Gastroesophageal sphincter (tissue), 4 donors: ENCODE measurements at regions not wholly inside any gene's neighbourhood (a gene's known extent, or its start where the extent isn't known, plus 50 kb on each side); places are given as distances from the start of the nearest gene placed in this dataset.

Experiments
- ATAC-seq: fragments of 150-250 bp; one replicate; pipeline ENCODE4 v1.9.1; 2016; ENCODE audit warnings: mild to moderate bottlenecking, moderate library complexity
- H3K27ac ChIP-seq, 4 donors: fragments of 200-600 bp; sonication (generic) in 3 of 4; 1 replicate in 3 of 4; 2 replicates in 1 of 4; pipeline ENCODE4 v1.5.1; 2016 to 2019
- H3K27me3 ChIP-seq: fragments of 200-600 bp; sonication (generic); one replicate; pipeline ENCODE4 v1.5.1; 2019
- H3K36me3 ChIP-seq, 2 donors: fragments of 200-600 bp; sonication (generic); one replicate each; pipeline ENCODE4 v1.5.1; 2019; ENCODE audit warnings: control low read depth in 1 of 2
- H3K4me1 ChIP-seq, 3 donors: fragments of 200-600 bp; sonication (generic); 1 replicate in 2 of 3; 2 replicates in 1 of 3; pipeline ENCODE4 v1.5.1; 2016 to 2019; ENCODE audit warnings: control low read depth in 2 of 3
- H3K4me3 ChIP-seq, 2 donors: fragments of 200-600 bp; sonication (generic); one replicate each; pipeline ENCODE4 v1.5.1; 2019; ENCODE audit warnings: mild to moderate bottlenecking in 1 of 2, moderate library complexity in 1 of 2
- H3K9me3 ChIP-seq, 3 donors: fragments of 200-600 bp; sonication (generic); one replicate each; pipeline ENCODE4 v1.5.1; 2017 to 2019; ENCODE audit warnings: control low read depth in 2 of 3
- EP300 ChIP-seq: sonication (generic); formaldehyde crosslinking; IDR thresholded peaks from one replicate; pipeline ENCODE4 v1.6.1; 2017; ENCODE audit warnings: antibody characterized with exemption, mild to moderate bottlenecking
- POLR2A ChIP-seq, 2 donors: fragments of 450-650 bp; IDR thresholded peaks; one replicate each; pipeline ENCODE4 v1.6.1; 2017; ENCODE audit warnings: antibody characterized with exemption in 2 of 2, mild to moderate bottlenecking in 2 of 2, moderate library complexity in 1 of 2
- POLR2AphosphoS5 ChIP-seq: sonication (generic); formaldehyde crosslinking; IDR thresholded peaks from one replicate; pipeline ENCODE4 v1.6.1; 2017; ENCODE audit warnings: antibody characterized with exemption
- WGBS, 2 donors: methylation state at CpG; one replicate each; pipeline ENCODE4 v1.1.5; 2018; ENCODE audit warnings: low coverage in 1 of 2; 5-methylcytosine and 5-hydroxymethylcytosine counted together
- TF ChIP-seq, protein P1 (sequence below), 4 experiments: fragments of 200-600 bp in 2 of 4; fragments of 450-650 bp in 2 of 4; sonication (generic) in 1 of 4; IDR thresholded peaks; one replicate each; pipeline ENCODE4 v1.5.1; 2017 to 2019; ENCODE audit warnings: antibody characterized with exemption in 4 of 4, mild to moderate bottlenecking in 2 of 4, moderate library complexity in 2 of 4

DNA sequence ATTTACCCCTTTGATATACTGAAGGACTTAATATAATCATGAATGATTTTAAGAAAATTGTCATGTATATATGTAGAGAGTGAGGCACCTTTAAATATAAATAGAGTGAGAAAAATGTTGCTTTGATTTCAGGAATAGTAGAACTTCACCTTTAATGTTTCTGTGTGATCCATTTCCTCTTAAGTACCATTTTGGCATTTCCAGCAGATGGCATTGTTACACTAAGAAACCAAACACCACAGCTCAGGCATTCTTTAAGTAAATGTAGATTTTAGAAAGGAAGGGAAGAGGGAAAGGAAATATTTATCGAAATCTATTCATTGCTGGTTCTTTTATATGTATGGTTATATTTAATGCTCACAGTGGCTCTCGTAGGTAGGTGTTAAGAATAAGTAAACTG, 556.7 kb upstream of the FBXO33 start:
- H3K27ac ChIP-seq: no peak overlapping the region
- ATAC-seq: no peak
- H3K27me3 ChIP-seq: no peaks in the 10 kb centered on the region
- 0 to 4% methylated on average over 2 of the region's 2 CpGs for WGBS, 2 donors
- TF ChIP-seq EP300 (no peak), POLR2A (IDR thresholded peaks at IDR 0.05) (no peak), POLR2AphosphoS5 (no peak)
- TF ChIP-seq, protein P1, sequence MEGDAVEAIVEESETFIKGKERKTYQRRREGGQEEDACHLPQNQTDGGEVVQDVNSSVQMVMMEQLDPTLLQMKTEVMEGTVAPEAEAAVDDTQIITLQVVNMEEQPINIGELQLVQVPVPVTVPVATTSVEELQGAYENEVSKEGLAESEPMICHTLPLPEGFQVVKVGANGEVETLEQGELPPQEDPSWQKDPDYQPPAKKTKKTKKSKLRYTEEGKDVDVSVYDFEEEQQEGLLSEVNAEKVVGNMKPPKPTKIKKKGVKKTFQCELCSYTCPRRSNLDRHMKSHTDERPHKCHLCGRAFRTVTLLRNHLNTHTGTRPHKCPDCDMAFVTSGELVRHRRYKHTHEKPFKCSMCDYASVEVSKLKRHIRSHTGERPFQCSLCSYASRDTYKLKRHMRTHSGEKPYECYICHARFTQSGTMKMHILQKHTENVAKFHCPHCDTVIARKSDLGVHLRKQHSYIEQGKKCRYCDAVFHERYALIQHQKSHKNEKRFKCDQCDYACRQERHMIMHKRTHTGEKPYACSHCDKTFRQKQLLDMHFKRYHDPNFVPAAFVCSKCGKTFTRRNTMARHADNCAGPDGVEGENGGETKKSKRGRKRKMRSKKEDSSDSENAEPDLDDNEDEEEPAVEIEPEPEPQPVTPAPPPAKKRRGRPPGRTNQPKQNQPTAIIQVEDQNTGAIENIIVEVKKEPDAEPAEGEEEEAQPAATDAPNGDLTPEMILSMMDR (IDR thresholded peaks at IDR 0.05): peak in 2 of 4 experiments; percentile 2 to 14
- no peaks in the 10 kb centered on the region for H3K9me3 ChIP-seq
- no peaks in the 10 kb centered on the region for H3K36me3 ChIP-seq
- H3K4me3 ChIP-seq: no peak overlapping the region
- H3K4me1 ChIP-seq: no peaks in the 10 kb centered on the region

GRCh38 chr14:39984323-39984722, 552.1 kb upstream of the FBXO33 start:
- 50 to 54% methylated on average over 2 of the region's 2 CpGs for WGBS, 2 donors
- H3K36me3 ChIP-seq: no peaks in the 10 kb centered on the region
- H3K27ac ChIP-seq: no peak overlapping the region
- no peak overlapping the region for H3K4me3 ChIP-seq
- no peaks in the 10 kb centered on the region for H3K9me3 ChIP-seq
- TF ChIP-seq, protein P1 (IDR thresholded peaks at IDR 0.05): no peak
- no peak for TF ChIP-seq POLR2AphosphoS5
- TF ChIP-seq POLR2A (IDR thresholded peaks at IDR 0.05): no peak
- TF ChIP-seq EP300: no peak
- ATAC-seq: no peak
- no peaks in the 10 kb centered on the region for H3K27me3 ChIP-seq
- H3K4me1 ChIP-seq: no peaks in the 10 kb centered on the region

DNA sequence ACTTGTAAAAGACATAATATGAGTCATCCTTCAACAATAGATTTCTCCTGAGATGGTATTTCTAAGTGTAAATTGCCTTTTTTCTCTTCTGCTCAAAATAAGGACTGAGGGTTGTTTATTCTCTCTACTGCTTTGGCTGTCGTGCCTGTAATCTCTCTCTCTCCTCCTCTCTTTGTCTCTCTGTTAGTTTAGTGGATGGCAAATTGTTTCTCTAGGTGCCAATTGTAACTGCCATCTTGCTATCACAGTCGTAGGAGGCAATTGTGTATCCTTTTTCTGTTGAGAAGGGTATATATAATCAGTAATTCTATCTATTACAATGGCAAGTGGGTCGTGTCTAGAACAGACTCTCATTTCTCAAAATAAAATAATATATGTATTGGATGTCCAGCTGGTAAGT, 545.0 kb upstream of the FBXO33 start:
- Histone ChIP-seq H3K36me3 (no peaks in the 10 kb centered on the region), H3K27ac (no peak overlapping the region), H3K27me3 (no peaks in the 10 kb centered on the region), H3K4me3 (no peak overlapping the region), H3K4me1 (no peaks in the 10 kb centered on the region), H3K9me3 (no peaks in the 10 kb centered on the region)
- ATAC-seq: no peak
- WGBS, 2 donors: 46 to 60% methylated on average over 2 to 3 of the region's 3 CpGs
- TF ChIP-seq EP300 (no peak), POLR2AphosphoS5 (no peak), POLR2A (IDR thresholded peaks at IDR 0.05) (no peak)
- TF ChIP-seq, protein P1 (IDR thresholded peaks at IDR 0.05): no peak

DNA sequence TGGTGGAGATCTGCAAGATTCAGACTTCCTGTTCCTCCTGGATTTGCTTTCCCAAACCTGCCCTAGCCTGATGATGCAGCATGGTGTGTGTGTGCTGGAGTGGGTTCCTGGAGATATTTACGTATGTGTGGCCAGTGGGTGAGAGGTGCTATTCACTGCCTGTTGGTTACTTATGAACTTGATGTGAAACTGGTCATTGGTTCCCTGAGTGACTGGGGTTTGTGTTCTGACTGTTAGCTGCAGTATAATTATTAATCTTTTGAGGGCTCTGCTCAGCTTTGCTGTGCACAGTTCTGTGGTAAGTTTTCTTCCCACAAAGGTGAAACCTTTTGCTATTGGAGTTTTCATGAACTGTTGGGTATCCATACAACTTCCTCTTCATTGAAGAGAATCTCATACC, 541.8 kb upstream of the FBXO33 start:
- TF ChIP-seq POLR2A (IDR thresholded peaks at IDR 0.05): no peak
- TF ChIP-seq, protein P1 (IDR thresholded peaks at IDR 0.05): no peak
- no peak for TF ChIP-seq POLR2AphosphoS5
- TF ChIP-seq EP300: no peak
- WGBS, 2 donors: 89 to 100% methylated on average over 1 of the region's 1 CpG
- no peak for ATAC-seq
- H3K4me3 ChIP-seq: no peak overlapping the region
- no peaks in the 10 kb centered on the region for H3K27me3 ChIP-seq
- no peak overlapping the region for H3K27ac ChIP-seq
- H3K4me1 ChIP-seq: no peaks in the 10 kb centered on the region
- H3K9me3 ChIP-seq: no peaks in the 10 kb centered on the region
- H3K36me3 ChIP-seq: no peaks in the 10 kb centered on the region

- H3K27ac ChIP-seq: no peak overlapping the region
- no peak overlapping the region for H3K4me3 ChIP-seq
- no peaks in the 10 kb centered on the region for H3K9me3 ChIP-seq
- no peak for TF ChIP-seq POLR2A (IDR thresholded peaks at IDR 0.05)
- TF ChIP-seq, protein P1 (IDR thresholded peaks at IDR 0.05): no peak
- TF ChIP-seq EP300: no peak
- no peak for TF ChIP-seq POLR2AphosphoS5
- no peak for ATAC-seq
- H3K4me1 ChIP-seq: no peaks in the 10 kb centered on the region
- no peaks in the 10 kb centered on the region for H3K36me3 ChIP-seq
- 91% methylated on average over 2 of the region's 2 CpGs; no CpG with 5 or more reads in 1 of the 2 donors for WGBS, 2 donors
- H3K27me3 ChIP-seq: no peaks in the 10 kb centered on the region
Observed at GRCh38 chr14:39972704-39973103, 540.5 kb upstream of the FBXO33 start.
